Vagina (tissue), 2 donors: ENCODE measurements at regions not wholly inside any gene's neighbourhood (a gene's known extent, or its start where the extent isn't known, plus 50 kb on each side); places are given as distances from the start of the nearest gene placed in this dataset.

ENCODE experiments used
- POLR2AphosphoS5 ChIP-seq, 2 donors: sonication (generic); formaldehyde crosslinking; IDR thresholded peaks; one replicate each; pipeline ENCODE4 v1.9.0; 2017; ENCODE audit warnings: antibody characterized with exemption in 2 of 2, mild to moderate bottlenecking in 2 of 2, low read depth in 1 of 2; ENCODE audit not compliant: insufficient read depth in 1 of 2
- TF ChIP-seq, protein P1 (sequence below), 3 experiments: fragments of 450-650 bp in 2 of 3; fragments of 200-600 bp in 1 of 3; sonication (generic) in 1 of 3; IDR thresholded peaks; one replicate each; pipeline ENCODE4 v1.5.1; 2017 to 2019; ENCODE audit warnings: antibody characterized with exemption in 3 of 3, mild to moderate bottlenecking in 2 of 3, moderate library complexity in 2 of 3

DNA sequence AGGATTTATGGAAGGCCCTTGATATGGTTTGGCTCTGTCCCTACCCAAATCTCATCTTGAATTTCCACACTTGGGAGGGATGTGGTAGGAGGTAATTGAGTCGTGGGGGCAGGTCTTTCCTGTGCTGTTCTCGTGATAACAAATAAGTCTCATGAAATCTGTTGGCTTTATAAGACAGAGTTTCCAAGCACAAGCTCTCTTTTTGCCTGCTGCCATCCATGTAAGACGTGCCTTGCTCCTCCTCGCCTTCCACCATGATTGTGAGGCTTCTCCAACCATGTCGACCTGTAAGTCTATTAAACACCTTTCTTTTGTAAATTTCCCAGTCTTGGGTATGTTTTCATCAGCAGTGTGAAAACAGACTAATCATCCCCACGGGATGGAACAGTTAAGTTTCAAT, 557.2 kb upstream of the ISX start:
- TF ChIP-seq, protein P1, sequence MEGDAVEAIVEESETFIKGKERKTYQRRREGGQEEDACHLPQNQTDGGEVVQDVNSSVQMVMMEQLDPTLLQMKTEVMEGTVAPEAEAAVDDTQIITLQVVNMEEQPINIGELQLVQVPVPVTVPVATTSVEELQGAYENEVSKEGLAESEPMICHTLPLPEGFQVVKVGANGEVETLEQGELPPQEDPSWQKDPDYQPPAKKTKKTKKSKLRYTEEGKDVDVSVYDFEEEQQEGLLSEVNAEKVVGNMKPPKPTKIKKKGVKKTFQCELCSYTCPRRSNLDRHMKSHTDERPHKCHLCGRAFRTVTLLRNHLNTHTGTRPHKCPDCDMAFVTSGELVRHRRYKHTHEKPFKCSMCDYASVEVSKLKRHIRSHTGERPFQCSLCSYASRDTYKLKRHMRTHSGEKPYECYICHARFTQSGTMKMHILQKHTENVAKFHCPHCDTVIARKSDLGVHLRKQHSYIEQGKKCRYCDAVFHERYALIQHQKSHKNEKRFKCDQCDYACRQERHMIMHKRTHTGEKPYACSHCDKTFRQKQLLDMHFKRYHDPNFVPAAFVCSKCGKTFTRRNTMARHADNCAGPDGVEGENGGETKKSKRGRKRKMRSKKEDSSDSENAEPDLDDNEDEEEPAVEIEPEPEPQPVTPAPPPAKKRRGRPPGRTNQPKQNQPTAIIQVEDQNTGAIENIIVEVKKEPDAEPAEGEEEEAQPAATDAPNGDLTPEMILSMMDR (IDR thresholded peaks at IDR 0.05), result no peak
- no peak for TF ChIP-seq POLR2AphosphoS5 (IDR thresholded peaks at IDR 0.05; ENCODE audit: insufficient read depth in 1 of 2, low read depth in 1 of 2)
